OCI-LY3 (cell line): ENCODE measurements at regions not wholly inside any gene's neighbourhood (a gene's known extent, or its start where the extent isn't known, plus 50 kb on each side); places are given as distances from the start of the nearest gene placed in this dataset.
"Not testable (repeated sequence)": the region's sequence is repeated elsewhere in the genome, so short reads cannot be mapped to it uniquely, and the experiment has no call there.

Experiments used
- H2AFZ ChIP-seq: fragments of 200-600, 300-600 bp; shearing (Covaris generic); 2 replicates; pipeline ENCODE4 v1.6.0; 2014; ENCODE audit warnings: antibody characterized with exemption, low read depth, low read length
- H3K27ac ChIP-seq: fragments of 200-600, 300-600 bp; sonication (generic); 2 replicates; pipeline ENCODE4 v1.5.1; 2014; ENCODE audit warnings: mild to moderate bottlenecking, low read length, moderate library complexity, mixed read lengths
- H3K27me3 ChIP-seq: fragments of 200-600, 300-600 bp; sonication (generic); 2 replicates; pipeline ENCODE4 v1.6.1; 2014; ENCODE audit warnings: low read depth, low read length, mixed read lengths
- H3K36me3 ChIP-seq: fragments of 200-600, 300-600 bp; sonication (generic); replicated peaks from 2 replicates; pipeline ENCODE3; 2014; ENCODE audit warnings: low read depth, low read length, mixed read lengths
- H3K4me1 ChIP-seq: fragments of 300-600, 200-600 bp; sonication (generic); 2 replicates; pipeline ENCODE4 v1.6.1; 2014; ENCODE audit warnings: low read length, mixed read lengths
- H3K4me2 ChIP-seq: fragments of 200-600, 300-600 bp; sonication (generic); 2 replicates; pipeline ENCODE4 v1.6.1; 2014; ENCODE audit warnings: low read length, mixed read lengths
- H3K4me3 ChIP-seq: fragments of 300-600, 200-600 bp; sonication (generic); 2 replicates; pipeline ENCODE4 v1.5.1; 2014; ENCODE audit warnings: antibody characterized with exemption, mild to moderate bottlenecking, low read length, moderate library complexity
- H3K79me2 ChIP-seq: fragments of 300-600, 200-600 bp; shearing (Covaris generic); 2 replicates; pipeline ENCODE4 v1.6.1; 2014; ENCODE audit warnings: mild to moderate bottlenecking, low read length, mixed read lengths
- H3K9ac ChIP-seq: fragments of 300-600, 200-600 bp; shearing (Covaris generic); 2 replicates; pipeline ENCODE4 v1.6.0; 2014; ENCODE audit warnings: mild to moderate bottlenecking, low read length, moderate library complexity
- H3K9me3 ChIP-seq: fragments of 200-600, 300-600 bp; shearing (Covaris generic); 2 replicates; pipeline ENCODE4 v1.6.1; 2014; ENCODE audit warnings: low read length, mixed read lengths; ENCODE audit not compliant: insufficient read depth
- H4K20me1 ChIP-seq: fragments of 200-600, 300-600 bp; sonication (generic); 2 replicates; pipeline ENCODE4 v1.6.1; 2016; ENCODE audit warnings: low read length, mixed read lengths; ENCODE audit not compliant: insufficient read depth
- EZH2phosphoT487 ChIP-seq: fragments of 200-600 bp; shearing (Covaris generic); IDR thresholded peaks from 2 replicates; pipeline ENCODE4 v1.6.1; 2018; ENCODE audit warnings: antibody characterized with exemption, mixed run types, low read depth
- TF ChIP-seq, protein P1 (sequence below): fragments of 200-600, 300-600 bp; sonication (generic); IDR thresholded peaks from 2 replicates; pipeline ENCODE4 v1.5.1; 2014; ENCODE audit warnings: antibody characterized with exemption, low read length, low read depth

DNA sequence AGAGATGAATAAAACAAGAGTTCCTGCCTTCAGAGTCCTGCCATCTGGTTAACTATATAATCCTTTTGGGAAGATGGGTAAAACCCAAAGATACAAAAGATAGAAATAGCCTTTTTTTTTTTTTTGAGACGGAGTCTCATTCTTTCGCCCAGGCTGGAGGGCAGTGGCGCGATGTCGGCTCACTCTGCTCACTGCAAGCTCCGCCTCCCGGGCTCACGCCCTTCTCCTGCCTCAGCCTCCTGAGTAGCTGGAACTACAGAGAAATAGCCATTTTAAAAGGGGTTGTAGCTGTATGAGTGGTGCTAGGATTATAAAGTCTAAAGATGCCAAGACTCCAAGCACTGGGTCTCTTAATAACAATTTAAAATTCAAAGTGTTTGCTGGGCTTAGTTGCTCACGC, 97.2 kb downstream of the KDR start:
- H3K4me2 ChIP-seq: no peak overlapping the region
- no peaks in the 10 kb centered on the region for H3K9me3 ChIP-seq
- no peak overlapping the region for H3K27ac ChIP-seq
- no peak overlapping the region for H2AFZ ChIP-seq
- no peaks in the 10 kb centered on the region for H4K20me1 ChIP-seq
- no peak overlapping the region for H3K4me3 ChIP-seq
- no peak overlapping the region for H3K9ac ChIP-seq
- H3K79me2 ChIP-seq: no peaks in the 10 kb centered on the region
- no peaks in the 10 kb centered on the region for H3K27me3 ChIP-seq
- TF ChIP-seq, protein P1, sequence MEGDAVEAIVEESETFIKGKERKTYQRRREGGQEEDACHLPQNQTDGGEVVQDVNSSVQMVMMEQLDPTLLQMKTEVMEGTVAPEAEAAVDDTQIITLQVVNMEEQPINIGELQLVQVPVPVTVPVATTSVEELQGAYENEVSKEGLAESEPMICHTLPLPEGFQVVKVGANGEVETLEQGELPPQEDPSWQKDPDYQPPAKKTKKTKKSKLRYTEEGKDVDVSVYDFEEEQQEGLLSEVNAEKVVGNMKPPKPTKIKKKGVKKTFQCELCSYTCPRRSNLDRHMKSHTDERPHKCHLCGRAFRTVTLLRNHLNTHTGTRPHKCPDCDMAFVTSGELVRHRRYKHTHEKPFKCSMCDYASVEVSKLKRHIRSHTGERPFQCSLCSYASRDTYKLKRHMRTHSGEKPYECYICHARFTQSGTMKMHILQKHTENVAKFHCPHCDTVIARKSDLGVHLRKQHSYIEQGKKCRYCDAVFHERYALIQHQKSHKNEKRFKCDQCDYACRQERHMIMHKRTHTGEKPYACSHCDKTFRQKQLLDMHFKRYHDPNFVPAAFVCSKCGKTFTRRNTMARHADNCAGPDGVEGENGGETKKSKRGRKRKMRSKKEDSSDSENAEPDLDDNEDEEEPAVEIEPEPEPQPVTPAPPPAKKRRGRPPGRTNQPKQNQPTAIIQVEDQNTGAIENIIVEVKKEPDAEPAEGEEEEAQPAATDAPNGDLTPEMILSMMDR: no peak
- TF ChIP-seq EZH2phosphoT487: no peak
- peaks cover 2% of the 10 kb centered on the region; the same call in 1 of the 2 replicates for H3K4me1 ChIP-seq
- H3K36me3 ChIP-seq: no peaks in the 10 kb centered on the region

DNA sequence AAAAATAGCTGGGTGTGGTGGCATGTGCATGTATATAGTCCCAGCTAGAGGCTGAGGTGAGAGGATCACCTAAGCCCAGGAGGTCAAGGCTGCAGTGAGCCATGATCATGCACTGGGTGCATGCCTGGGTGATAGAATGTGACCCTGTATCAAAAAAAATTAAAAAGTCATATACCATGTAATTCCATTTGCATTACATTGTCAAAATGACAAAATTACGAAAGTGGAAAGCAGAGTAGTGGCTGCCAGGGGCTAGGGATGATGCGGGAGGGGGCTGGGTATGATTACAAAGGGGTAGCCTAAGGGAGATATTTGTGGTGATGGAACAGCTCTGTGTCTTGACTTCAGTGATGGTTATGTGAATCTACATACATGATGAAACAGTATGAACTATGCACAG, 97.8 kb downstream of the KDR start:
- Histone ChIP-seq H3K4me1 (peaks cover 2% of the 10 kb centered on the region; the same call in 1 of the 2 replicates), H3K9ac (no peak overlapping the region), H2AFZ (no peak overlapping the region), H4K20me1 (no peaks in the 10 kb centered on the region), H3K36me3 (no peaks in the 10 kb centered on the region), H3K9me3 (no peaks in the 10 kb centered on the region), H3K4me2 (no peak overlapping the region), H3K27me3 (no peaks in the 10 kb centered on the region), H3K27ac (no peak overlapping the region), H3K79me2 (no peaks in the 10 kb centered on the region), H3K4me3 (no peak overlapping the region)
- TF ChIP-seq, protein P1: no peak
- TF ChIP-seq EZH2phosphoT487: no peak

DNA sequence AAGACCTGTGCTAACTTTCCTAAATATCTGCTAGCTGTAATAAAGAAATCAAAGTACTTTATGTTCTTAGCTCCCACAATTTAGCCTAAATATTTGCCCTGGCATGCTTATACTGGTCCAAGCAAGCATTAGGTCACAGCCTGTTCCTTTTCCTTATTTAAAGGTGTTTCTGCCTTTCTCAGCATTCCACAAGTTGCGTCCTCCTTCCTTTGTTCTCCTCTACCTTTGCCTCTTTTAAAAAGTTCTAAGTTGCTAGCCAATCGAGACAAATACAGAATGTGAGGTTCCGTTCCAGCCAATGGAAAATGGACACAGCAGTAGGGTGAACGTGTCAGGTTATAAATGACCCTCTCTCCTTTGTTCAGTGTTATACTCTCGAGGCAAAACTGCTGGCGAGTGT, 99.9 kb downstream of the KDR start:
- not testable (repeated sequence) for H3K36me3 ChIP-seq, H3K9me3 ChIP-seq, H4K20me1 ChIP-seq, H3K9ac ChIP-seq, H3K27me3 ChIP-seq, H3K4me1 ChIP-seq, H3K4me2 ChIP-seq, H3K27ac ChIP-seq, H2AFZ ChIP-seq, H3K79me2 ChIP-seq, H3K4me3 ChIP-seq

DNA sequence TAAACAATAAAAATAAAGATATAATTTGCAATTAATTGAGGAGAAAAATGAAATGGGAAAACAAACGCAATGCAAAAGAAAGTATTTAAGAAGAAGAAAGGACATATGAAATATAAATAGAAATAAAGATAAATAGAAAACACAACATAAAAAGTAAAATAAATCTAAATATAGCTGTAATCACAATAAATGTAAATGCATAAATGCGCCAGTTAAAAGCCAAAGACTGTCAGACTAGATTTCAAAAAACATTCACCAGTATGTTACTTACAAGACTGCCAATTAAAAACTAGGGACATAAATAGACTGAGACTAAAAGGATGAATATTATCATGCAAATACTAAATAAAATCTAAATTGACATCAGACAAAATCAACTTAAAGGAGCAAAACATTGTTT, 102.4 kb downstream of the KDR start:
- Histone ChIP-seq H3K9me3 (no peaks in the 10 kb centered on the region), H3K4me1 (peaks cover 21% of the 10 kb centered on the region), H2AFZ (no peak overlapping the region)

More for the DNA sequence above, 102.4 kb downstream of the KDR start:
- no peaks in the 10 kb centered on the region for H3K79me2 ChIP-seq
- no peak overlapping the region for H3K4me3 ChIP-seq
- no peaks in the 10 kb centered on the region for H4K20me1 ChIP-seq
- no peak for TF ChIP-seq EZH2phosphoT487
- TF ChIP-seq, protein P1: no peak
- no peaks in the 10 kb centered on the region for H3K36me3 ChIP-seq
- H3K27me3 ChIP-seq: no peaks in the 10 kb centered on the region
- H3K27ac ChIP-seq: no peak overlapping the region
- H3K4me2 ChIP-seq: no peak overlapping the region
- no peak overlapping the region for H3K9ac ChIP-seq
